Natural killer cell (primary cell): ENCODE measurements at regions not wholly inside any gene's neighbourhood (a gene's known extent, or its start where the extent isn't known, plus 50 kb on each side); places are given as distances from the start of the nearest gene placed in this dataset.

ENCODE experiments used
- ATAC-seq, 3 donors: fragments of 150-1000 bp in 2 of 3; fragments of 200-7000 bp in 1 of 3; cut with Tn5 transposase; 1 replicate in 1 of 3; 2 replicates in 2 of 3; pipeline ENCODE4 v1.10.0; 2021; ENCODE audit warnings: mild to moderate bottlenecking in 2 of 3, moderate library complexity in 2 of 3
- DNase-seq, 2 donors: peaks; one replicate each; pipeline versions ENCODE4 v3.0.0 to v3.0.0-alpha.2; 2013 to 2021; ENCODE audit warnings: mixed read lengths in 1 of 2
- H3K27ac ChIP-seq: one replicate; pipeline ENCODE4 v1.5.1; 2013; ENCODE audit warnings: mild to moderate bottlenecking, low read length
- H3K27me3 ChIP-seq: one replicate; pipeline ENCODE4 v1.6.1; 2013; ENCODE audit warnings: low read length; ENCODE audit not compliant: control insufficient read depth, insufficient read depth
- H3K36me3 ChIP-seq: one replicate; pipeline ENCODE4 v1.6.1; 2013; ENCODE audit warnings: low read length; ENCODE audit not compliant: control insufficient read depth, insufficient read depth
- H3K4me1 ChIP-seq: one replicate; pipeline ENCODE4 v1.6.1; 2013; ENCODE audit warnings: low read length; ENCODE audit not compliant: control insufficient read depth, insufficient read depth
- H3K4me3 ChIP-seq: one replicate; pipeline ENCODE4 v1.5.1; 2013; ENCODE audit warnings: low read length
- H3K9me3 ChIP-seq: one replicate; pipeline ENCODE4 v1.6.1; 2013; ENCODE audit warnings: low read length; ENCODE audit not compliant: control insufficient read depth, insufficient read depth
- H3K27ac Mint-ChIP-seq, 2 donors: one replicate each; pipeline ENCODE4 v1.8.0; 2022; ENCODE audit warnings: mild to moderate bottlenecking in 2 of 2, mixed read lengths in 2 of 2, moderate library complexity in 1 of 2
- H3K27me3 Mint-ChIP-seq, 2 donors: one replicate each; pipeline ENCODE4 v1.8.0; 2022; ENCODE audit warnings: low read depth in 2 of 2, mixed read lengths in 2 of 2
- H3K36me3 Mint-ChIP-seq: one replicate; pipeline ENCODE4 v1.8.0; 2022; ENCODE audit warnings: mixed read lengths
- H3K4me1 Mint-ChIP-seq, 2 donors: one replicate each; pipeline ENCODE4 v1.8.0; 2022; ENCODE audit warnings: mixed read lengths in 2 of 2
- H3K4me3 Mint-ChIP-seq: one replicate; pipeline ENCODE4 v1.8.0; 2022; ENCODE audit warnings: mild to moderate bottlenecking, moderate library complexity, mixed read lengths
- H3K9me3 Mint-ChIP-seq, 2 donors: one replicate each; pipeline ENCODE4 v1.8.0; 2022; ENCODE audit warnings: mixed read lengths in 2 of 2
- WGBS: methylation state at CpG from one replicate; pipeline ENCODE4 v1.1.7; 2013; ENCODE audit warnings: missing lambda C conversion rate; ENCODE audit not compliant: insufficient coverage; 5-methylcytosine and 5-hydroxymethylcytosine counted together
- intact Hi-C: fragments of 100-400 bp; cut with micrococcal nuclease; formaldehyde crosslinking; loops from one replicate; pipeline ENCODE4 v1.14.2; 2022
- TF ChIP-seq, protein P1 (sequence below): fragments of 200-600 bp; IDR thresholded peaks from one replicate; pipeline ENCODE4 v1.8.0; 2022; ENCODE audit warnings: antibody characterized with exemption

DNA sequence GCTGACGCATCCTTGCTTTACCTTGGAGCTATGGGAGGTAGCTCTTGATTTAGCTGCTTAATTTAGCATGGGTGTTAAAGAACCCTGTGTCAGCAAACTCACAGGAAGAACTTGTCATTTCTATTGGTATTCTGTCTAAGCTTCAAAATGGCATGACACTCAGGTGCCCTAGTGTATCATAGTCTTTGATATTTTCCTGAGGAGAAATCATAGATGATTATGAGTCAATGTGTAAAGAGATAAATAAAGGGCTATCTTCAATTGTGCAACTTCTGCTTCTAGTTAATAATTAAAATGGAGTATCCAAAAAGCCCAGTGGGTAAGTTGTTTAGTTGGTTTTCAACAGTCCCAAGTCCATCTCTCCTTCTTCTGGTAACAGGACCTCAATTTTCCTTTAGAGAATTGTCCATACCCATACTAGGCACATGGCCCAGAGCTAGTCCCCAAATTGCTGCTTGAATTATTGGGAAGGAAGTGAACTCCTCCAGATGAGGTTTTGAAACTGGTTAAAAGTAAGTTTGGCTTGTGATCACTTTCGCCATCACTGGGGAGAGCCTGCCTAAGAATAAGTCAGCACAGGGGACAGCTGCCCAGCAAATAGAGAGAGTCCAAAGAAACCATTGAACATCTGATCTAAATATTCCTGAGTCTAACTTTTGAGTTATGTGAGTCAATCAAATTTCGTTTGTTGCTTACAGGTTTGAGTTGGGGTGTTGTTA lies 169.0 kb upstream of the PHYHIPL start:
- Histone ChIP-seq H3K4me1 (no peaks in the 10 kb centered on the region), H3K27me3 (no peaks in the 10 kb centered on the region), H3K9me3 (no peaks in the 10 kb centered on the region), H3K4me3 (no peak overlapping the region), H3K36me3 (no peaks in the 10 kb centered on the region), H3K27ac (no peak overlapping the region)
- no peak for ATAC-seq
- Mint-ChIP-seq H3K4me3 (no peak overlapping the region), H3K9me3 (peaks cover 2% of the 10 kb centered on the region in 2 donors), H3K36me3 (no peaks in the 10 kb centered on the region), H3K4me1 (no peaks in the 10 kb centered on the region), H3K27ac (no peak overlapping the region), H3K27me3 (no peaks in the 10 kb centered on the region)
- WGBS, result 63% methylated on average over 3 of the region's 3 CpGs
- TF ChIP-seq, protein P1, sequence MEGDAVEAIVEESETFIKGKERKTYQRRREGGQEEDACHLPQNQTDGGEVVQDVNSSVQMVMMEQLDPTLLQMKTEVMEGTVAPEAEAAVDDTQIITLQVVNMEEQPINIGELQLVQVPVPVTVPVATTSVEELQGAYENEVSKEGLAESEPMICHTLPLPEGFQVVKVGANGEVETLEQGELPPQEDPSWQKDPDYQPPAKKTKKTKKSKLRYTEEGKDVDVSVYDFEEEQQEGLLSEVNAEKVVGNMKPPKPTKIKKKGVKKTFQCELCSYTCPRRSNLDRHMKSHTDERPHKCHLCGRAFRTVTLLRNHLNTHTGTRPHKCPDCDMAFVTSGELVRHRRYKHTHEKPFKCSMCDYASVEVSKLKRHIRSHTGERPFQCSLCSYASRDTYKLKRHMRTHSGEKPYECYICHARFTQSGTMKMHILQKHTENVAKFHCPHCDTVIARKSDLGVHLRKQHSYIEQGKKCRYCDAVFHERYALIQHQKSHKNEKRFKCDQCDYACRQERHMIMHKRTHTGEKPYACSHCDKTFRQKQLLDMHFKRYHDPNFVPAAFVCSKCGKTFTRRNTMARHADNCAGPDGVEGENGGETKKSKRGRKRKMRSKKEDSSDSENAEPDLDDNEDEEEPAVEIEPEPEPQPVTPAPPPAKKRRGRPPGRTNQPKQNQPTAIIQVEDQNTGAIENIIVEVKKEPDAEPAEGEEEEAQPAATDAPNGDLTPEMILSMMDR, result no peak
- intact Hi-C loops, result no loop called here
- DNase-seq, result no peak

DNA sequence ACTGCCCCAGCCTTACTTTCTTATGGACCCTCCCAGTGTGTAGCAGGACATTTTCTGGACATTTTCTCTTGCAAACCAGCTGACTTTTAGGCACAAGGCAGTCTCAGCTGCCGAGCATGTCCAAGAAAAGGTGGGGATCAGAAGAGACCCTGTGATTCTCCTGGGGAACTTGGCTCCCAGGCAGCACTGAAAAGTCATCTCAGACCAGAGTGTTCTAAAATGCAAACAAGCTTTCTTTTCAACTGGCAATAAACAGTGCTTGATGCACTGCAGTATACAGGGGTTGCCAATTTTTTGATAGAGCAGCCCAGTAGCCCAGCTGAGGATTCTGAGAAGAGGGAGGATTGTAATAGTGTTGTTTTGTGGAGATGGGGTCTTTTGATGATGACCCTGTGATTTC lies 168.0 kb upstream of the PHYHIPL start:
- TF ChIP-seq, protein P1, result no peak

DNA sequence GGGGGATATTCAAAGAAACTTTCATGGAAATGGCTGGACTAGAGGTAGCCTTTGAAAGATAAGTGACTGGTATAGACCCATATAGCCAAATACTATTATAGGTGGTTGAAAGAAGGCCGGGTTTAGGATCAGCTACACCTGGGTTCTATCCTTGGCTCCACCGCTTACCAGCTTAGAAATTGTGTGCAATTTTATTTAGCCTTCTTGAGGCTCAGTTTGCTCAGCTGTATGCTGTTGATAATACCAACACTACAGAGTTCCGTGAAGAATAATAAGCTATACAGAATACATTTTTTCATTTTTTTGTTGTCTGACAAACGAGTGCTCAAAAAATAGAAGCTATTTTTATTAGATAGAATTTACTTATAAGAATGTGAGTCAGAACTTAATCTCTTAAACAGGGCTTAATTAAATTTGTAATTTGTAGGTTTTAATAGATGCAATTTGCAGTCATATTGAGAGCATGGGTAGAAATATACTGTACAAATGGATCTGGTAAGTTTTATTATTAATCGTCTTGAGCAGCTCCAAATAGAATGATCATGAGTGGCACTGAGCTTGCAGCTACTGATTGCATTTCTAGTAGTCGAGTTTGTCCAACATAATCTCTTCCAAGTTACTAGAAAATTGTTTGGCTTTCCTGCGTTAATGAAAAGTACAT lies 164.3 kb upstream of the PHYHIPL start:
- Mint-ChIP-seq H3K9me3 (no peaks in the 10 kb centered on the region), H3K36me3 (no peaks in the 10 kb centered on the region), H3K27me3 (no peaks in the 10 kb centered on the region), H3K4me1 (no peaks in the 10 kb centered on the region), H3K4me3 (no peak overlapping the region), H3K27ac (no peak overlapping the region)
- no peaks in the 10 kb centered on the region for H3K36me3 ChIP-seq
- TF ChIP-seq, protein P1, result no peak
- no peak overlapping the region for H3K27ac ChIP-seq
- H3K27me3 ChIP-seq, result no peaks in the 10 kb centered on the region
- intact Hi-C loops, result no loop called here
- no peaks in the 10 kb centered on the region for H3K4me1 ChIP-seq
- 93% methylated on average over 4 of the region's 7 CpGs for WGBS
- no peaks in the 10 kb centered on the region for H3K9me3 ChIP-seq
- no peak overlapping the region for H3K4me3 ChIP-seq
- ATAC-seq (no peak), DNase-seq (no peak)

More for the DNA sequence above, 168.0 kb upstream of the PHYHIPL start:
- H3K36me3 ChIP-seq, result no peaks in the 10 kb centered on the region
- ATAC-seq (no peak), DNase-seq (no peak)
- no peaks in the 10 kb centered on the region for H3K4me1 ChIP-seq
- Mint-ChIP-seq H3K36me3 (no peaks in the 10 kb centered on the region), H3K9me3 (no peaks in the 10 kb centered on the region), H3K27me3 (no peaks in the 10 kb centered on the region), H3K4me3 (no peak overlapping the region), H3K4me1 (no peaks in the 10 kb centered on the region), H3K27ac (no peak overlapping the region)
- no peaks in the 10 kb centered on the region for H3K9me3 ChIP-seq
- no peaks in the 10 kb centered on the region for H3K27me3 ChIP-seq
- 53% methylated on average over 1 of the region's 1 CpG for WGBS
- no peak overlapping the region for H3K27ac ChIP-seq
- intact Hi-C loops, result no loop called here
- no peak overlapping the region for H3K4me3 ChIP-seq
